Dedifferentiated amniotic fluid mesenchymal stem cell (primary cell): ENCODE measurements at regions not wholly inside any gene's neighbourhood (a gene's known extent, or its start where the extent isn't known, plus 50 kb on each side); places are given as distances from the start of the nearest gene placed in this dataset.
A peak's percentile ranks its signal among the peaks of the same experiment; 100 is the strongest.

Source experiments
- DNase-seq: peaks from one replicate; pipeline ENCODE4 v3.0.0-alpha.2; 2016; ENCODE audit errors: extremely low spot score

GRCh38 chr10:59595593-59595992 is 114.1 kb downstream of the SLC16A9 start:
- DNase-seq, result peak; percentile 14

- no peak for DNase-seq
Measured at GRCh38 chr10:59593768-59594167, 115.9 kb downstream of the SLC16A9 start.

- DNase-seq, result no peak
Measured at GRCh38 chr10:59589796-59590195, 119.9 kb downstream of the SLC16A9 start.

- DNase-seq, result no peak
Measured at GRCh38 chr10:59588791-59589190, 120.9 kb downstream of the SLC16A9 start.

- DNase-seq, result no peak
Measured at GRCh38 chr10:59587756-59588140, 121.9 kb downstream of the SLC16A9 start.

- no peak for DNase-seq
Measured at GRCh38 chr10:59587083-59587755, 122.4 kb downstream of the SLC16A9 start.

GRCh38 chr10:59586407-59586891 is 123.2 kb downstream of the SLC16A9 start:
- no peak for DNase-seq

GRCh38 chr10:59585046-59585700 is 124.5 kb downstream of the SLC16A9 start:
- no peak for DNase-seq

- DNase-seq, result no peak
Measured at GRCh38 chr10:59582780-59583179, 126.9 kb downstream of the SLC16A9 start.

- DNase-seq, result no peak
Measured at GRCh38 chr10:59582058-59582457, 127.6 kb downstream of the SLC16A9 start.

- DNase-seq, result peak; percentile 43
Measured at GRCh38 chr10:59580026-59580863, 129.4 kb downstream of the SLC16A9 start.

GRCh38 chr10:59578741-59579140 is 130.9 kb downstream of the SLC16A9 start:
- no peak for DNase-seq

GRCh38 chr10:59577984-59578383 is 131.7 kb downstream of the SLC16A9 start:
- DNase-seq, result no peak

GRCh38 chr10:59575269-59575668 is 134.4 kb downstream of the SLC16A9 start:
- no peak for DNase-seq

- no peak for DNase-seq
Measured at GRCh38 chr10:59563531-59563930, 146.1 kb downstream of the SLC16A9 start.

GRCh38 chr10:59562126-59562525 is 147.5 kb downstream of the SLC16A9 start:
- DNase-seq, result no peak

- DNase-seq, result no peak
Measured at GRCh38 chr10:59561477-59562121, 148.1 kb downstream of the SLC16A9 start.

- no peak for DNase-seq
Measured at GRCh38 chr10:59560990-59561389, 148.7 kb downstream of the SLC16A9 start.

- DNase-seq, result no peak
Measured at GRCh38 chr10:59560161-59560560, 149.5 kb downstream of the SLC16A9 start.

GRCh38 chr10:59558066-59558465 is 151.6 kb downstream of the SLC16A9 start:
- no peak for DNase-seq

GRCh38 chr10:59557642-59558041 is 152.0 kb downstream of the SLC16A9 start:
- DNase-seq, result no peak

GRCh38 chr10:59557052-59557451 is 152.6 kb downstream of the SLC16A9 start:
- no peak for DNase-seq
